Fibroblast of gingiva (primary cell): ENCODE measurements at regions not wholly inside any gene's neighbourhood (a gene's known extent, or its start where the extent isn't known, plus 50 kb on each side); places are given as distances from the start of the nearest gene placed in this dataset.
A peak's percentile ranks its signal among the peaks of the same experiment; 100 is the strongest.

ENCODE experiments used
- DNase-seq: peaks from one replicate; pipeline ENCODE4 v3.0.0-alpha.2; 2011; ENCODE audit warnings: low read depth

DNA sequence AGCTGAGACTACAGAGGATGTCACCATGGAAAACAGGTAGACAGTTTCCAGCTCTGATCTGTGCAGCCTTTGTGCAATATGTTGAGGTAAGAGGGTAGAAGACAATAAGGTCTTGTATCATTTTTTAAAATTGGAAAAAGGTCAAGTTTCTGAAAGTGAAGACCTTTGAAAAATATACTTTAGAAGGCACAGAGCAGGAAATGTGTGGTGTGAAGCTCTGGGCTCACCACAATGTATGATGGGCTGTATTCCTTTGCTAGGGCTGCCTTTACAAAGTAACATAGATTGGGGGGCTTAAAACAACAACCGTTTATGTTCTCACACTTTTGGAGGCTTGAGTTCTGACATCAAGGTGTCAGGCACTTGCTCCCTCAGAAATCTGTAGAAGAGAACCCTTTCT, 514.3 kb upstream of the JARID2 start:
- no peak for DNase-seq

GRCh38 chr6:14732226-14732843, 513.5 kb upstream of the JARID2 start:
- no peak for DNase-seq

DNA sequence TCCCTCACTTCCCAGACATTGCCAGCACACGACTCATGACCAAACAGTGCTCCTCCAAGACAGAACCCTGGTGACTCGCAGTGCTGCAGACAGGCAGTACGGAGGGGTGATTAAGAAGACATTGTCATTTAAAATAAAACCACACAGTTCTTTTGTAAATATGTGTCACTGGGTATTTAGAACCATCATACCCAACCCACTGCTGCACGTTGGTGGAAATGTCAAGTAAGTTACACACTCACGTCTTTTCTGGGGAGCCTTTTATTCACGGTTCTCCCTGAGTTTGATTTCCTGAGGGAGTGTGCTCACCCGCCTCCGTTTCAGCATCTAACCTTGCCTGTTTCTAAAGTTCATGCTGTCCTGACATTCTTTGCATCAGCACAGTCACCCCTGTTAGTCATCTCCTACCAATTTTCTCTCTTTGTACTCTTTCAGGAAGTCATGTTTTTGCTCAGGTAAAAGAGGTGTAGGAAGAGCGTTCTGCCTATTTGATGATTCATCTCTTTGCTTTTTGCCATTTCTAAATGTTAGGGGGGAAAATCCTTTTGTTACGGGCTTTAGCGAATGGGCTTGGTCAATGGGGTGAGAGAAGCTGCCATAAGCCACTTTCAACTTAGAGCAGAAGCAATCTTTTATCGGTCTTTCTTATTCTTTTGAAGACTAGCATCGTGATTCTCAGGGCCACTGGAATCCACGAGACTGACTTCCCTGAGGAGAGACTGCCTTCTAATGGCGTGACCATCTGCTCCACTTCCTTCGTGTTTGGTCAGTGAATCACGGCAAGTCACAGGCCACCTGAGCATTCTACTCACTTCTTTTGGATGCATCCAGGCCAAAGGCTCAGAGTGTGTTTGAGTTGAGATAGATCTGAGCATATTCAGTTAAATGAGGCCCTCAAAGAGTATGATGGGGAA, 512.8 kb upstream of the JARID2 start:
- DNase-seq: no peak

- DNase-seq: no peak
Measured at GRCh38 chr6:14734052-14734415, 511.8 kb upstream of the JARID2 start.

GRCh38 chr6:14734416-14735340, 511.2 kb upstream of the JARID2 start:
- DNase-seq: peak; percentile 71

GRCh38 chr6:14735956-14736486, 509.8 kb upstream of the JARID2 start:
- no peak for DNase-seq

DNA sequence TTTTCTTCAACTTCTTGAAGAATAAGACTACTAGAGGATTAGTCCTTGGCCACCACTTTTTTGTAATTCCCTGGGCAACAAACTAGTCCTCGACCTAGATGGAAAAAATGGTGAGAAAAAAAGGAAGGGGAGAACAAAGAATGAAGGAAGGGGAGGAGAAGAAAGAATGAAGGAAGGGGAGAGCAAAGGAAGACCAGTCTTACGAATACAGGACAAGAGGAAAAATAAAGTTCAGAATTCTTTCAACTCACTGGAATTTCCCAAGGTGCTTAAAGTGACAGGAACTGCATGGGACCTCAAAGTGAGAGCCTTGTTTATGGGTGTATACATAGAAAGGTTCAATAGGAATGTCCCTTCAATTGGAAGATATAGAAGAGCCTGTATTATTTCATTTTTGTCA, 509.3 kb upstream of the JARID2 start:
- no peak for DNase-seq

- no peak for DNase-seq
Measured at GRCh38 chr6:14738497-14738896, 507.4 kb upstream of the JARID2 start.

DNA sequence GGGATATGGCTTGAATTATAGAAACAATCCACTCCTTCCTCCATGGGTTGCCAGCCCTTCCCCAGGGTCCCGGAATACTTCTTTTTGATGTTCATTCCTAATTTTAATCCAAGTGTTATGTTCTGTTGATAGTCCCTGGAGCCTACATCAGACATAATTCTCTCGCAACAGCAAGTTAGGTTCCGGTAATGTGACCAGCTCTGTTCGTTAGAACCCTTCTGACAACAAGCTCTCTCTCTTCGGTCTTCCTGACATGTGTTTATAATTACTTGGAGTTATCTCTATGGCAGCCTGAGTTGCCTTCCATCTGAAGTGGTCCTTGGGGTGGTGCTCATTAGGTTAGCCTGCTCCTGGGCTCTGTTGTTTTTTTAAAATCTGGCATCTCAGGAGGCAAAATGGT, 506.9 kb upstream of the JARID2 start:
- no peak for DNase-seq

DNA sequence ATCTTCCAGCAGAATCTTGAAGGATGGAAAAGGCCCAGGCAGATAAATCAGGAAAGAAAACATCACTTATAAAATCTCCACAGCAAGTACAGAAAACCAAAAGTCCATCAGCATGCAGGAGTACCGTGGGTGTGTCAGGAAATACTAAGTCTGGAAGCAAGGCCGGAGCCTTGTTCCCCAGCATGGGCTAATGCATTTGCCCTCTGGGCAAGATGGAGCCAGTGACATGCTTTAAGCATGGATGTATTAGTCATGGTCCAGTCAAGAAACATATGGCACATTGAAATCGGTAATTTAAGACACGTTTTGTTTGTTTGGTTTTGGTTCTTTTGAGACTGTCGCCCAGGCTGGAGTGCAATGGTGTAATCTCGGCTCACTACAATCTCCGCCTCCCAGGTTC, 506.0 kb upstream of the JARID2 start:
- no peak for DNase-seq

GRCh38 chr6:14742171-14742570, 503.7 kb upstream of the JARID2 start:
- no peak for DNase-seq

GRCh38 chr6:14742680-14743079, 503.2 kb upstream of the JARID2 start:
- no peak for DNase-seq

- DNase-seq: no peak
Measured at GRCh38 chr6:14743144-14743473, 502.8 kb upstream of the JARID2 start.

DNA sequence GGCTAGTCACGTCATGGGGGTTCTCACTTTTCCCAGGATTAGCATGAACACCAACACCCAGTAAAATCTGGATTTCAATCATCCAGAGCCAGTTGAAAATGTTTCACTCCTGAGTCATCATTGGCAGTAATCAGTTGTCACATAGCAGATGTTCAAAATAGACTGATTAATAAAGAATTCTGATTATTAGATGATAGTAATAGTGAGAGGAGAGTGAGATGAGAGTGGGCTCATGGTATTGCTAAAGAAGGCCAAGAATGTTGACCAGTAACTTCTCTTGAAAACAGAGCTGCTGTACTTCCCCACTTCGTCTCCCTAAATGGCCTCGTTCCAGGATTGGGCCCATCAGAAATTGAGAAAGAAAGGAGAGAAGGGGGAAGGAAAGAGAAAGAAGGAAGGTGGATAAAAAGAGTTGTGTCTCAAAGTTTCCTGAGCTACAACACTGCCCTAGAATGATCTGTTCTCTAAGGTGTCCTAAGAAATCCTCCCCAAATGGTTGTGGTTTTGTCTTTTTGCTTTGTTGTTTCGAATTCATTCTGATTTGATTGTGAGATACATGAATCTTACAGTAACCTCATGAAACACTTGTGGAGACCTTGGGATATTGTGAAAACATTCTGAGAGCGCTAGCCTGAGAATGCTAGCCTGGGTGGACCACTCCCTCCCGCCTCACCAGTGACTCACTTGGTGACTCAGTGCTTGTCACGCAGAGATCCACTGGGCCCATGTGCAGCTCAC, 502.2 kb upstream of the JARID2 start:
- DNase-seq: peak; percentile 93

- DNase-seq: no peak
Measured at GRCh38 chr6:14744212-14744556, 501.7 kb upstream of the JARID2 start.

GRCh38 chr6:14746139-14746837, 499.6 kb upstream of the JARID2 start:
- DNase-seq: no peak

DNA sequence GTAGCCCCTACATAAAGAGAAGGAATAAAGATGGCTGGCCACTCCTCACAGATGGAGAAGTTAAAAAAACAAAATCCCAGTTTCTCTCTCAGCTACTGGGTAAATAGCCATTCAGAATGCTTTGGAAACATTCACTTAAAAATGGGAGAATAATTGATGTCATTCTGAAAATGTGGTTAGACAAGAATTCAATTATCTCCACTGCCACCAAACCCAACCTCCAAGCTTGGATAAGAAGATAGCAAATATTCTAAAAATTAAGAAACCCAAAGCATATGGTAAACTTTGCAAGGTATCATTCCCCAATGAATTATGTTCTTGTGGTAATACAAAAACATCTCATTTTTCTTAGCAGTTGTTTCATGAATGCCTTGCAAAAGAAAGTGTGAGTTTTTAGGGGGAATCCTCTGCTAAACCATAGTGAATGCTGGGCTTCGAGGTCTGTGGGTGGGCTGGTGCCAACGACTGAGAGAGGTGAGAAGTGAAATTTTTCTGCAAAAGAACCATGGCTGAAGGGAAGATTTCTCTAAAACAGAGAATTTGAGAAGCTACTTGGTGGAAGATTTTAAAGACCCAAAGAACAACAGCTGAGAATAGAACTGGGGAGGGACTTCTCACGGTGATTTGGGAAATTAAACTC, 497.9 kb upstream of the JARID2 start:
- DNase-seq: no peak

DNA sequence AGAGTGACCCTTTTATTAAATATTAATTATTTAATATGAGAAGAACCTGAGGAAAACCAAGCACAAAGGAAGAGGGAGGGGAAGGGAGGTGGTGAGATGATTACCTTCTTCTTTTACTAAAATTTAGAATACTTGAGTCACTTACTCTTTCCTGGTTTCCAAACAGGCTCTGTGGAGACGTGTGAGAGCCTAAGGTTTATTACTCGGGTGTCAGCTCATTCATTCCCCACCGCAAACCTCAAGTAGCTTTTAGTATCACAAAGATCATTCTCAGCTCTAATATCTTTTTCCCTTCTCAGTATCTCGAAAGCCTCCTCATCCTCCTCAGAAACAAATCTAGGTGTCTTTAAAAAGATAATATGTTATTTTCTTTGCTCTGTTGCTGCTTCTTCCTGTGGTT, 497.2 kb upstream of the JARID2 start:
- no peak for DNase-seq

DNA sequence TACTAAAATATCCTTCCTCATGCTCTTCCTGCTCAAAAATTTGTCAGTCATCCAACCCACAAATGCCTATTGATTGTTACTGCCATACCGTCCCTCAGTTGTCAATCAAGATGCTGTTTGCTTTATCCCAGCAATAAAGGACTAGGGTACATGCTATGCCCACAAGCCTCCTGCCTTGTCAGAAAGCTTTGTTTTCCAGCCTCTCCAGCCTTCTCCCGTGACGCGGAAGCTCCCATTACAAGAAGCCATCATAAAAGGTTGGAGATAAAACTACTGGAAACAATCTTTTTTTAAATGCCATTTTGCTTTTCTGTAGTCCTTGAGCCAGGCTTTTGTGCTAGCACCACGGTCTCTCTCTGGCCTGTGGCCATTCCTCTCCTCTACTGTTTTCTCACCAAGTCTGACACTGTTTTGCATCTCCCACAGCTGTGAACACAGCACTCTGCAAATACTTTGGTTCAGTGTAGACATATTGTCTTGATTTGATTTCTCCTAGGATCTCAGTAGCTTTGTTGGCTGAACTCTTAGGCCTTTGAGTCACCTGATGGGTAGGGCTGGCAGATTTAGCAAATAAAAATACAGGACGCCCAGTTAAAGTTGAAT, 495.7 kb upstream of the JARID2 start:
- DNase-seq: no peak

DNA sequence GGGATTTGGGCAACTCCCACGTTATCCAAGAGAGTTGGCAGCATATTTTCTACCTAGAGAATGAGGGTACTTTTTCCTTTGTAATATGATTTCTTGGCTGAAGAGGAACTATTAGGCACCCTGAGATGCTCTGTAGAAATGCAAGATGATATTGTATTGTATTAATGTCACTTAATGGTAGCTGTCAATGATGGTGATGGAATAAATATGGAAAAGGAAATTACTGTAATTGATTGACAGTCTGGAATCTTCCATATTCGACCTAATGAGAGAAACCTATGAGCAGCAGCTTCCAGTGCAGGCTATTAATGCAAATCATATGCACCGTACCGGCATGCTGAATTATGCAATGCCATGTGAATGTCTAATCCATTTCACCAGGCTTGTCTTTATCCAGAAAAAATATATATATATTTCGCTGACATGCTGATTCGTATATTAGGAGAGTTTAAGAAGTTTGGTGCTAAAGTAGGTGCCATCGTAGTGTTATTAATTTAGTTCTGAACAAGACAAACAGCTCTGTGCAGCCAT, 494.2 kb upstream of the JARID2 start:
- DNase-seq: no peak
